Mesenchymal stem cell (in vitro differentiated cells and primary cell): ENCODE measurements at regions not wholly inside any gene's neighbourhood (a gene's known extent, or its start where the extent isn't known, plus 50 kb on each side); places are given as distances from the start of the nearest gene placed in this dataset.

ENCODE experiments used
- DNase-seq: peaks from one replicate; pipeline ENCODE4 v3.0.0-alpha.2; 2013
- H2AFZ ChIP-seq: one replicate; pipeline ENCODE4 v1.6.1; 2013; ENCODE audit warnings: low read depth, mild to moderate bottlenecking, control low read depth, inconsistent platforms, low read length, moderate library complexity
- H2AK5ac ChIP-seq: 2 replicates; pipeline ENCODE4 v1.6.1; 2013; ENCODE audit warnings: low read length, moderate library complexity, mild to moderate bottlenecking, inconsistent platforms; ENCODE audit not compliant: severe bottlenecking
- H2BK120ac ChIP-seq: one replicate; pipeline ENCODE4 v1.6.1; 2013; ENCODE audit warnings: low read depth, mild to moderate bottlenecking, inconsistent platforms, low read length, moderate library complexity
- H2BK12ac ChIP-seq, 2 experiments: one replicate each; pipeline ENCODE4 v1.6.1; 2013; ENCODE audit warnings: inconsistent platforms in 2 of 2, low read length in 2 of 2, mild to moderate bottlenecking in 2 of 2, moderate library complexity in 2 of 2, control low read depth in 1 of 2
- H2BK15ac ChIP-seq: one replicate; pipeline ENCODE4 v1.6.1; 2013; ENCODE audit warnings: mild to moderate bottlenecking, low read depth, inconsistent platforms; ENCODE audit not compliant: poor library complexity, severe bottlenecking
- H2BK5ac ChIP-seq: 2 replicates; pipeline ENCODE4 v1.6.1; 2013; ENCODE audit warnings: low read depth, mild to moderate bottlenecking, low read length, control low read depth, inconsistent platforms; ENCODE audit not compliant: poor library complexity, severe bottlenecking
- H3K14ac ChIP-seq, 2 experiments: one replicate each; pipeline ENCODE4 v1.6.1; 2013; ENCODE audit warnings: inconsistent platforms in 2 of 2, low read length in 2 of 2, control low read depth in 1 of 2, mild to moderate bottlenecking in 1 of 2, moderate library complexity in 1 of 2
- H3K18ac ChIP-seq, 2 experiments: one replicate each; pipeline ENCODE4 v1.6.1; 2013; ENCODE audit warnings: inconsistent platforms in 2 of 2, low read length in 2 of 2, control low read depth in 1 of 2, low read depth in 1 of 2, mild to moderate bottlenecking in 1 of 2
- H3K23ac ChIP-seq, 2 experiments: one replicate each; pipeline ENCODE4 v1.6.1; 2013; ENCODE audit warnings: inconsistent platforms in 2 of 2, low read length in 2 of 2, mild to moderate bottlenecking in 2 of 2, moderate library complexity in 2 of 2, control low read depth in 1 of 2
- H3K27ac ChIP-seq: 2 replicates; pipeline ENCODE4 v1.5.1; 2013; ENCODE audit warnings: mild to moderate bottlenecking, moderate library complexity, low read length, control low read depth, inconsistent platforms; ENCODE audit not compliant: poor library complexity, severe bottlenecking
- H3K27me3 ChIP-seq, 2 experiments: 2 replicates each; pipeline versions ENCODE4 v1.6.1 to v1.7.0; 2013; ENCODE audit warnings: low read length in 2 of 2, mild to moderate bottlenecking in 2 of 2, moderate library complexity in 2 of 2, control low read depth in 1 of 2, inconsistent platforms in 1 of 2; ENCODE audit not compliant: control insufficient read depth in 1 of 2, insufficient read depth in 1 of 2
- H3K36me3 ChIP-seq, 2 experiments: 2 replicates each; pipeline versions ENCODE4 v1.6.1 to v1.7.0; 2013; ENCODE audit warnings: low read length in 2 of 2, control low read depth in 1 of 2, inconsistent platforms in 1 of 2, low read depth in 1 of 2, mild to moderate bottlenecking in 1 of 2; ENCODE audit not compliant: insufficient read depth in 2 of 2, control insufficient read depth in 1 of 2
- H3K4ac ChIP-seq, 2 experiments: one replicate each; pipeline ENCODE4 v1.6.1; 2013; ENCODE audit warnings: inconsistent platforms in 2 of 2, low read length in 2 of 2, mild to moderate bottlenecking in 2 of 2, moderate library complexity in 2 of 2, control low read depth in 1 of 2, low read depth in 1 of 2
- H3K4me1 ChIP-seq: 2 replicates; pipeline ENCODE4 v1.6.1; 2013; ENCODE audit warnings: low read depth, low read length, control low read depth; ENCODE audit not compliant: control insufficient read depth, insufficient read depth
- H3K4me2 ChIP-seq: 2 replicates; pipeline ENCODE4 v1.6.1; 2013; ENCODE audit warnings: low read length, mild to moderate bottlenecking, inconsistent platforms; ENCODE audit not compliant: poor library complexity, severe bottlenecking
- H3K4me3 ChIP-seq, 2 experiments: 2 replicates each; pipeline versions ENCODE4 v1.5.1 to v1.7.0; 2013; ENCODE audit warnings: low read length in 2 of 2, mild to moderate bottlenecking in 2 of 2, control low read depth in 1 of 2, low read depth in 1 of 2; ENCODE audit not compliant: insufficient read depth in 1 of 2
- H3K79me1 ChIP-seq: replicated peaks from 2 replicates; pipeline ENCODE4 v1.6.1; 2013; ENCODE audit warnings: mild to moderate bottlenecking, control low read depth, low read length, inconsistent platforms; ENCODE audit not compliant: poor library complexity, severe bottlenecking
- H3K9ac ChIP-seq: 2 replicates; pipeline ENCODE4 v1.7.0; 2013; ENCODE audit warnings: mild to moderate bottlenecking, low read length, moderate library complexity
- H3K9me3 ChIP-seq: 2 replicates; pipeline ENCODE4 v1.7.0; 2013; ENCODE audit warnings: mild to moderate bottlenecking, low read length; ENCODE audit not compliant: control insufficient read depth
- H4K8ac ChIP-seq: one replicate; pipeline ENCODE4 v1.6.1; 2013; ENCODE audit warnings: inconsistent platforms, mild to moderate bottlenecking, low read length, moderate library complexity
- H4K91ac ChIP-seq: one replicate; pipeline ENCODE4 v1.6.1; 2013; ENCODE audit warnings: mild to moderate bottlenecking, low read length, inconsistent platforms
- WGBS: methylation state at CpG from one replicate; pipeline ENCODE4 v1.1.7; 2013; ENCODE audit warnings: mixed read lengths; 5-methylcytosine and 5-hydroxymethylcytosine counted together

DNA sequence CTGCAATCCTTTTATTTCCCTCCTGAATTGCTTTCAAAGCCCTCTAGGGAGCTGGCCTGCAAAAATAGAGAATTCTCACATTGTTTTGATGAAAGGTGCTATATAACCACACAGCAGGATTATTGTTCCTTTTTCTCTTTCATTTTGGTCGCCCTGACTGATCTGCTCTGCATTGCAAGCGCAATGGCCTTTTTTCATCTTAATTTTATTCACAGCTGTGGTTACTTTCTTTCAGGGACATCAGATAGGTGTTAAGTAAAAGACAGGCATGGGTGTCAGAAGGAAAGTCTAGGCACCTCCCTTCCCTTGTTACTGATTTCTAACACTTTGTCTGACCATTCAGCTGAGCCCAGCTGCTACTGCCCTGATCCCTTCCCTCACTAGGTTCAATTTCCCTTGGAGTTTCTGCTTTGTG, 850.5 kb upstream of the MAP3K7 start:
- Histone ChIP-seq H3K79me1 (no peaks in the 10 kb centered on the region), H3K4me3 (no peak overlapping the region), H2AFZ (no peak overlapping the region), H3K4ac (no peak overlapping the region), H2AK5ac (no peak overlapping the region), H3K9ac (no peak overlapping the region), H3K18ac (no peak overlapping the region), H2BK15ac (no peak overlapping the region), H2BK5ac (no peak overlapping the region), H4K91ac (no peak overlapping the region), H2BK12ac (peak overlapping the region in 1 of 2 experiments; percentile 10), H3K23ac (no peak overlapping the region), H4K8ac (no peak overlapping the region), H3K36me3 (no peaks in the 10 kb centered on the region), H3K14ac (no peak overlapping the region), H2BK120ac (no peak overlapping the region), H3K4me2 (no peak overlapping the region), H3K4me1 (no peaks in the 10 kb centered on the region), H3K27ac (no peak overlapping the region), H3K9me3 (no peaks in the 10 kb centered on the region), H3K27me3 (no peaks in the 10 kb centered on the region)
- no peak for DNase-seq
- no CpG with 5 or more reads among the region's 2 CpGs for WGBS

DNA sequence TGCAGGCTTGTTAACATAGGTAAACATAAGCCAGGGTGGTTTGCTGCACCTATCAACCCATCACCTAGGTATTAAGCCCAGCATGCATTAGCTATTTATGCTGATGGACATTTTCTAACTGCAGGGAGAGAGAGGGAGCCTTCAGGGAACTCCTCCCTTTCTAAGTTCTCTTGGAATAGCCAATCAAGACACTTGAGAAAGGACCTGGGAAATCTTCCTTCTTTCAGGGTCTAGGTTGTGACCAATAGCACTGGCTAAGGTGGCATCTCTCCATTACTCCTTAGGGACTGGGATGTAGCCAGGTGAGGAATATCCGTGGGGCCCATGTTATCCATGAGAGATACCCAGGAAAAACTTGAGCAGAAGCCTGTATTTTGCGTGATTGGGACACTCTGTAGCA, 849.6 kb upstream of the MAP3K7 start:
- Histone ChIP-seq H2BK120ac (no peak overlapping the region), H3K9me3 (no peaks in the 10 kb centered on the region), H2AFZ (no peak overlapping the region), H3K23ac (no peak overlapping the region), H3K14ac (no peak overlapping the region), H3K18ac (no peak overlapping the region), H3K4me1 (no peaks in the 10 kb centered on the region), H3K36me3 (no peaks in the 10 kb centered on the region), H3K27ac (no peak overlapping the region), H4K8ac (no peak overlapping the region), H3K4me3 (no peak overlapping the region), H3K9ac (no peak overlapping the region), H4K91ac (no peak overlapping the region), H2AK5ac (no peak overlapping the region), H3K79me1 (no peaks in the 10 kb centered on the region), H2BK5ac (no peak overlapping the region), H2BK15ac (no peak overlapping the region), H2BK12ac (no peak overlapping the region), H3K4me2 (no peak overlapping the region), H3K27me3 (no peaks in the 10 kb centered on the region), H3K4ac (no peak overlapping the region)
- WGBS = 100% methylated on average over 1 of the region's 2 CpGs
- DNase-seq = no peak

DNA sequence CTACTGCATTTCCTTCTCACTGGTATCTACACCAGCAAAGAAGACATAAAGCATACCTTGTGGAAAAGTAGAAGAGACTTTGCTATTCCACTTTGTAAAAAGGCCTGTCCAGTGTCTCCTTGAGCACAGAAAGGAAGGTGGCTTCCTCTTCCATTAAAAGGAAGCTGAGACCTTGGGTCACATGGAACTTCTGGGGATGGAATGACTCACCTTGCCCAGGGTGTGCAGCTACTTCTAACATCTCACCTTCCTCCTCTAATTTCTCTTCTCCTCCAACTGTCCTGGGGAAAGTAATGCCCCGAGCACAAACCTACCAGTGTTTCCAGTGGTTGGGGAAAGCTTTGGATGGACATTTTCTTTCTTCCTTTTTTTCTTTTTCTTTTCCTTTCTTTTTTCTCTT, 848.8 kb upstream of the MAP3K7 start:
- Histone ChIP-seq H3K23ac (no peak overlapping the region), H2BK120ac (no peak overlapping the region), H2BK12ac (no peak overlapping the region), H3K4me1 (no peaks in the 10 kb centered on the region), H4K8ac (no peak overlapping the region), H2AK5ac (no peak overlapping the region), H3K9me3 (no peaks in the 10 kb centered on the region), H3K14ac (no peak overlapping the region), H3K79me1 (no peaks in the 10 kb centered on the region), H3K9ac (no peak overlapping the region), H4K91ac (no peak overlapping the region), H3K36me3 (no peaks in the 10 kb centered on the region), H3K18ac (no peak overlapping the region), H2BK5ac (no peak overlapping the region), H3K27me3 (no peaks in the 10 kb centered on the region), H2BK15ac (no peak overlapping the region), H3K4ac (no peak overlapping the region), H2AFZ (no peak overlapping the region), H3K27ac (no peak overlapping the region), H3K4me2 (no peak overlapping the region), H3K4me3 (no peak overlapping the region)
- WGBS = no CpG with 5 or more reads among the region's 1 CpG
- DNase-seq = no peak

DNA sequence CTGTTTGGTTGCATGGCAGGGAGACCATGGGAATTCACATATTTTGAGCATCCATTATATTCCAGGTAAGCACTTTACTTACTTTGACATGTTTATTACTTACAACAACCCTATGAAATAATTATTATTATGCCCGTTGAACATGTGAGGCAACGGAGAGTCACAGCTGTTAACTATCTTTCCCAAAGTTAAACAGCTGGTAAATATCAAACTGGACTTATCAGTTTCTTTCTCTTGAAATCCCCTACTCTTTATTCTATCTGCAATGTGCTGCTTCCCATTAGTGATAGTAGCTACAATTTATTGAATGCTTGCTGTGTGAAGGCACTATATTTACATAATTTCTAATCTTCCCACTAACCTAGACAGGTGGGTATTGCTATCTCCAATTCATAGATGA, 847.7 kb upstream of the MAP3K7 start:
- H3K36me3 ChIP-seq = no peaks in the 10 kb centered on the region
- no peak overlapping the region for H2BK12ac ChIP-seq
- DNase-seq = no peak
- no peak overlapping the region for H3K14ac ChIP-seq
- H3K9ac ChIP-seq = no peak overlapping the region
- H2AK5ac ChIP-seq = no peak overlapping the region
- no peak overlapping the region for H3K4me2 ChIP-seq
- H2BK15ac ChIP-seq = no peak overlapping the region
- H3K79me1 ChIP-seq = no peaks in the 10 kb centered on the region
- no peak overlapping the region for H3K18ac ChIP-seq
- no peak overlapping the region for H3K23ac ChIP-seq
- no peak overlapping the region for H3K27ac ChIP-seq
- no peak overlapping the region for H4K91ac ChIP-seq
- H3K4me1 ChIP-seq = no peaks in the 10 kb centered on the region
- H3K4ac ChIP-seq = no peak overlapping the region
- 86% methylated on average over 2 of the region's 2 CpGs for WGBS
- H3K9me3 ChIP-seq = no peaks in the 10 kb centered on the region
- no peak overlapping the region for H4K8ac ChIP-seq
- no peak overlapping the region for H2BK120ac ChIP-seq
- H3K4me3 ChIP-seq = no peak overlapping the region
- H2AFZ ChIP-seq = no peak overlapping the region
- no peaks in the 10 kb centered on the region for H3K27me3 ChIP-seq
- H2BK5ac ChIP-seq = no peak overlapping the region
